Gastroesophageal sphincter (tissue), 4 donors: ENCODE measurements at regions not wholly inside any gene's neighbourhood (a gene's known extent, or its start where the extent isn't known, plus 50 kb on each side); places are given as distances from the start of the nearest gene placed in this dataset.

Experiments
- ATAC-seq: fragments of 150-250 bp; one replicate; pipeline ENCODE4 v1.9.1; 2016; ENCODE audit warnings: mild to moderate bottlenecking, moderate library complexity
- H3K27ac ChIP-seq, 4 donors: fragments of 200-600 bp; sonication (generic) in 3 of 4; 1 replicate in 3 of 4; 2 replicates in 1 of 4; pipeline ENCODE4 v1.5.1; 2016 to 2019
- H3K27me3 ChIP-seq: fragments of 200-600 bp; sonication (generic); one replicate; pipeline ENCODE4 v1.5.1; 2019
- H3K36me3 ChIP-seq, 2 donors: fragments of 200-600 bp; sonication (generic); one replicate each; pipeline ENCODE4 v1.5.1; 2019; ENCODE audit warnings: control low read depth in 1 of 2
- H3K4me1 ChIP-seq, 3 donors: fragments of 200-600 bp; sonication (generic); 1 replicate in 2 of 3; 2 replicates in 1 of 3; pipeline ENCODE4 v1.5.1; 2016 to 2019; ENCODE audit warnings: control low read depth in 2 of 3
- H3K4me3 ChIP-seq, 2 donors: fragments of 200-600 bp; sonication (generic); one replicate each; pipeline ENCODE4 v1.5.1; 2019; ENCODE audit warnings: mild to moderate bottlenecking in 1 of 2, moderate library complexity in 1 of 2
- H3K9me3 ChIP-seq, 3 donors: fragments of 200-600 bp; sonication (generic); one replicate each; pipeline ENCODE4 v1.5.1; 2017 to 2019; ENCODE audit warnings: control low read depth in 2 of 3
- EP300 ChIP-seq: sonication (generic); formaldehyde crosslinking; IDR thresholded peaks from one replicate; pipeline ENCODE4 v1.6.1; 2017; ENCODE audit warnings: antibody characterized with exemption, mild to moderate bottlenecking
- POLR2A ChIP-seq, 2 donors: fragments of 450-650 bp; IDR thresholded peaks; one replicate each; pipeline ENCODE4 v1.6.1; 2017; ENCODE audit warnings: antibody characterized with exemption in 2 of 2, mild to moderate bottlenecking in 2 of 2, moderate library complexity in 1 of 2
- POLR2AphosphoS5 ChIP-seq: sonication (generic); formaldehyde crosslinking; IDR thresholded peaks from one replicate; pipeline ENCODE4 v1.6.1; 2017; ENCODE audit warnings: antibody characterized with exemption
- WGBS, 2 donors: methylation state at CpG; one replicate each; pipeline ENCODE4 v1.1.5; 2018; ENCODE audit warnings: low coverage in 1 of 2; 5-methylcytosine and 5-hydroxymethylcytosine counted together
- TF ChIP-seq, protein P1 (sequence below), 4 experiments: fragments of 200-600 bp in 2 of 4; fragments of 450-650 bp in 2 of 4; sonication (generic) in 1 of 4; IDR thresholded peaks; one replicate each; pipeline ENCODE4 v1.5.1; 2017 to 2019; ENCODE audit warnings: antibody characterized with exemption in 4 of 4, mild to moderate bottlenecking in 2 of 4, moderate library complexity in 2 of 4

DNA sequence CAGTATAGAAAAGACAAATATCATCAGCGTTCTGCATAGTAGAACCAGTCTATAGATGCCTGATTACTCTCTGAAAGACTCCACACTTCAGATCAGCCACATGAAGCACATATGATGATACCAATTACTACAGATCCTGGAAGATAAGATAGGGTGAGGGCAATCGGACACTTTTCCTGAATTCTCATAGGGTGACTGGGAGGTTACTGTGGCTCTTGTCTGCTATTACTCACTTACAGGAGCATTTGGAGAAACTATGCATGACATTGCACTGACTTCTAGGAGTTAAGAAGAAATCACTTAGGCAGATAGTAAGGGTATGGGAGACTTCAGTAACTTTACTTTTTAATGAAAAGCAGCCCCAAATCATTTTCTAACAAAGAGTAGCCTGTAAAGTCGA lies 1140.9 kb downstream of the XPNPEP1 start:
- Histone ChIP-seq H3K36me3 (no peaks in the 10 kb centered on the region), H3K9me3 (peaks cover 0 to 33% (median 0%) of the 10 kb centered on the region in 3 donors), H3K27me3 (no peaks in the 10 kb centered on the region), H3K4me1 (no peaks in the 10 kb centered on the region), H3K4me3 (no peak overlapping the region), H3K27ac (no peak overlapping the region)
- no peak for TF ChIP-seq POLR2A (IDR thresholded peaks at IDR 0.05)
- TF ChIP-seq, protein P1, sequence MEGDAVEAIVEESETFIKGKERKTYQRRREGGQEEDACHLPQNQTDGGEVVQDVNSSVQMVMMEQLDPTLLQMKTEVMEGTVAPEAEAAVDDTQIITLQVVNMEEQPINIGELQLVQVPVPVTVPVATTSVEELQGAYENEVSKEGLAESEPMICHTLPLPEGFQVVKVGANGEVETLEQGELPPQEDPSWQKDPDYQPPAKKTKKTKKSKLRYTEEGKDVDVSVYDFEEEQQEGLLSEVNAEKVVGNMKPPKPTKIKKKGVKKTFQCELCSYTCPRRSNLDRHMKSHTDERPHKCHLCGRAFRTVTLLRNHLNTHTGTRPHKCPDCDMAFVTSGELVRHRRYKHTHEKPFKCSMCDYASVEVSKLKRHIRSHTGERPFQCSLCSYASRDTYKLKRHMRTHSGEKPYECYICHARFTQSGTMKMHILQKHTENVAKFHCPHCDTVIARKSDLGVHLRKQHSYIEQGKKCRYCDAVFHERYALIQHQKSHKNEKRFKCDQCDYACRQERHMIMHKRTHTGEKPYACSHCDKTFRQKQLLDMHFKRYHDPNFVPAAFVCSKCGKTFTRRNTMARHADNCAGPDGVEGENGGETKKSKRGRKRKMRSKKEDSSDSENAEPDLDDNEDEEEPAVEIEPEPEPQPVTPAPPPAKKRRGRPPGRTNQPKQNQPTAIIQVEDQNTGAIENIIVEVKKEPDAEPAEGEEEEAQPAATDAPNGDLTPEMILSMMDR (IDR thresholded peaks at IDR 0.05) = no peak
- no peak for TF ChIP-seq EP300
- no peak for TF ChIP-seq POLR2AphosphoS5
- ATAC-seq = no peak
- 58 to 75% methylated on average over 1 to 3 of the region's 3 CpGs for WGBS, 2 donors

DNA sequence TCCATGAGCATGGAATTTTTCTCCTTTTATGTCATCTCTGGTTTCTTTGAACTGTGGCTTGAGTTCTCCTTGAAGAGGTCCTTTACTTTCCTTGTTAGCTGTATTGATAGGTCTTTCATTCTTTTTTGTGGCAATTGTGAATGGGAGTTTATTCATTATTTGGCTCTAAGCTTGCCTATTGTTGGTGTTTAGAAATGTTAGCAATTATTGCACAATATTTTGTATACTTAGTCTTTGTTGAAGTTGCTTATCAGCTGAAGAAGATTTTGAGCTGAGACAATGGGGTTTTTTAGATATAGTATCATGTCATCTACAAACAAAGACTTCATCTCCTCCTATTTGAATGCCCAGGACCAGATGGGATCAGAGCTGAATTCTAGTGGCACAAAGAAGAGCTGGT lies 1143.8 kb downstream of the XPNPEP1 start:
- no peaks in the 10 kb centered on the region for H3K4me1 ChIP-seq
- no peaks in the 10 kb centered on the region for H3K27me3 ChIP-seq
- H3K36me3 ChIP-seq = no peaks in the 10 kb centered on the region
- no peak for ATAC-seq
- H3K4me3 ChIP-seq = no peak overlapping the region
- peaks cover 0 to 20% (median 0%) of the 10 kb centered on the region in 3 donors for H3K9me3 ChIP-seq
- H3K27ac ChIP-seq = no peak overlapping the region
- TF ChIP-seq POLR2AphosphoS5 = no peak
- TF ChIP-seq POLR2A (IDR thresholded peaks at IDR 0.05) = no peak
- TF ChIP-seq EP300 = no peak
- TF ChIP-seq, protein P1 (IDR thresholded peaks at IDR 0.05) = no peak

DNA sequence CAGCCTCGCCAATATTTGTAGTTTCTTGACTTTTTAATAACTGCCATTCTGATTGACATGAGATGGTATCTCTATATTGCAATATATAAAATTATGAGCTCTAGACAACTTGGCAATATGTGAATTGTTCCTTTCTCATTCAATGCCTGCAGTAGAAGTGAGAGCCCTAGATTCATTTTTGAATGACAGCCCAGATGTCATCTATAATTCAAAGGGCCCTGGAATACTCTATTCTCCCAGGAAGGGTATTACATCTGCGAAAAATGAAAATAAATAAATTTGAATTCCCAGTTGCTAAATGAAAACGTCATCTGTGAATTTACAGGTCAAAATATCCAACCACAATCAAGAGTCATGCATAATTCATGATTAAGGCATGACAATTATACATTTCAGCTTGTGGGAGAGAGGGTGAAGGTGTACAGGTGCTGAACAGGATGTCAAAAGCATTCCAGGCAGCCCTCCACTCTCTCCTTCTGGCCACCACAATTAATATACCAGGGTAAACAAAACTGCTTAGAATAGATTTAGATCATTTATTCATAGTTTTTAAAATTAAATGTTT lies 1147.3 kb downstream of the XPNPEP1 start:
- TF ChIP-seq POLR2AphosphoS5 (no peak), EP300 (no peak), POLR2A (IDR thresholded peaks at IDR 0.05) (no peak)
- TF ChIP-seq, protein P1 (IDR thresholded peaks at IDR 0.05) = no peak
- Histone ChIP-seq H3K4me1 (no peaks in the 10 kb centered on the region), H3K27me3 (no peaks in the 10 kb centered on the region), H3K4me3 (no peak overlapping the region), H3K9me3 (peaks cover 0 to 6% (median 0%) of the 10 kb centered on the region in 3 donors), H3K36me3 (no peaks in the 10 kb centered on the region), H3K27ac (no peak overlapping the region)
- ATAC-seq = no peak
- WGBS, 2 donors = 57 to 59% methylated on average over 3 of the region's 3 CpGs

DNA sequence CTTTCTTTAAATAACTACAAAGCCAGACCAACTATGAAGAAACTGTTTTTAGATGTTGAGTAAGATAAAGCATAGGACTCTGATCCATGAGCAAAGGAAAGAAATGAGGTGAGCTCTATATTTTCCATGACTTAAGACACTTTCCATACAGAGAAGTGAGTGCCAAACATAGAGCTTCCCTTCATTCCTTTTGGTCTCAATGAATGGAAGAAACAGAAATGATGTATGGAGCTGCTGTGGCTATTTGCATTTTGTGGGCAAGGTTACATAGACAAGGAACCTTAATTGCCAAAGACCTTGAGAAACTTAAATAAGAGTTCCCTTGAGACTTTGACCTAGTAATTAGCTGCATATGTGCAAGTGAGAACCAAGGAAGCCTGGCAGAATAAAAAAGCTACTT lies 1152.2 kb downstream of the XPNPEP1 start:
- H3K4me1 ChIP-seq = no peaks in the 10 kb centered on the region
- H3K36me3 ChIP-seq = no peaks in the 10 kb centered on the region
- H3K4me3 ChIP-seq = no peak overlapping the region
- H3K9me3 ChIP-seq = no peaks in the 10 kb centered on the region
- no peak overlapping the region for H3K27ac ChIP-seq
- TF ChIP-seq POLR2A (IDR thresholded peaks at IDR 0.05) (no peak), EP300 (no peak), POLR2AphosphoS5 (no peak)
- TF ChIP-seq, protein P1 (IDR thresholded peaks at IDR 0.05) = no peak
- no peaks in the 10 kb centered on the region for H3K27me3 ChIP-seq
- ATAC-seq = no peak

DNA sequence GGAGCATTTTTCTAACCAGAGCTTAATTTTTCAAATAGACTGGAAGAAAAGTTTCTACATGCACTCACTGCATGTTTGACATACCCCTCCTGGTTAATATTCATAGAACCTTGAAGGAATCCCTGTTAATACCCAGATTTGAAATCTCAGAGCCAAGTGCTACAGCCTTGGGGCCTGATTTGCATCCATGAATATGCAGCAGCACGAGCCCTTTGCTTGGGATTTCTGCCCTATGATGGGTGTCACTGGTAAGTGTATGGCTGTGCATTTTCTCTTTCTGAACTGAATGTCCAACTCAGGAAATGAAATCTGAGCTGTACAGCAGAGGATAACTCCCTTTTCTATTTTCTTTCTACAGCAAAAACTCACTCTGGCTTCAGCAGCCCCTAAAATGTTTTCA lies 1157.5 kb downstream of the XPNPEP1 start:
- no peaks in the 10 kb centered on the region for H3K9me3 ChIP-seq
- TF ChIP-seq EP300 = no peak
- TF ChIP-seq POLR2A (IDR thresholded peaks at IDR 0.05) = no peak
- no peak for TF ChIP-seq POLR2AphosphoS5
- TF ChIP-seq, protein P1 (IDR thresholded peaks at IDR 0.05) = no peak

More for the DNA sequence above, 1157.5 kb downstream of the XPNPEP1 start:
- no peak overlapping the region for H3K4me3 ChIP-seq
- no peaks in the 10 kb centered on the region for H3K4me1 ChIP-seq
- no peaks in the 10 kb centered on the region for H3K36me3 ChIP-seq
- 57 to 63% methylated on average over 1 of the region's 1 CpG for WGBS, 2 donors
- H3K27ac ChIP-seq = no peak overlapping the region
- no peaks in the 10 kb centered on the region for H3K27me3 ChIP-seq
- ATAC-seq = no peak
